KMS-11 (cell line): ENCODE measurements at regions not wholly inside any gene's neighbourhood (a gene's known extent, or its start where the extent isn't known, plus 50 kb on each side); places are given as distances from the start of the nearest gene placed in this dataset.

Experiments
- H2AFZ ChIP-seq: fragments of 200-600 bp; sonication (generic); 2 replicates; pipeline ENCODE4 v1.6.1; 2016; ENCODE audit warnings: antibody characterized with exemption, mixed run types, low read depth
- H3K27ac ChIP-seq: fragments of 200-600 bp; sonication (generic); 2 replicates; pipeline ENCODE4 v1.6.1; 2016; ENCODE audit warnings: mild to moderate bottlenecking, mixed run types
- H3K27me3 ChIP-seq: fragments of 200-600 bp; sonication (generic); 2 replicates; pipeline ENCODE4 v1.6.1; 2017; ENCODE audit warnings: mild to moderate bottlenecking, low read depth, mixed run types, moderate library complexity; ENCODE audit not compliant: insufficient read depth
- H3K36me3 ChIP-seq: fragments of 200-600 bp; sonication (generic); 2 replicates; pipeline ENCODE4 v1.6.1; 2017; ENCODE audit warnings: mild to moderate bottlenecking, mixed run types; ENCODE audit not compliant: insufficient read depth
- H3K4me1 ChIP-seq: fragments of 200-600 bp; sonication (generic); 2 replicates; pipeline ENCODE4 v1.6.1; 2016; ENCODE audit warnings: mild to moderate bottlenecking, low read depth, mixed run types; ENCODE audit not compliant: poor library complexity, severe bottlenecking
- H3K4me2 ChIP-seq: fragments of 200-600 bp; sonication (generic); 2 replicates; pipeline ENCODE4 v1.7.0; 2016; ENCODE audit warnings: mild to moderate bottlenecking, mixed run types
- H3K4me3 ChIP-seq: fragments of 200-600 bp; sonication (generic); IDR thresholded peaks from 2 replicates; pipeline ENCODE4 v1.6.1; 2017; ENCODE audit warnings: low read depth, low read length, mixed read lengths; ENCODE audit not compliant: insufficient read depth
- H3K79me2 ChIP-seq: fragments of 200-600 bp; sonication (generic); 2 replicates; pipeline ENCODE4 v1.6.1; 2016; ENCODE audit warnings: low read depth, mixed run types; ENCODE audit not compliant: insufficient read depth
- H3K9ac ChIP-seq: fragments of 200-600 bp; sonication (generic); 2 replicates; pipeline ENCODE4 v1.6.1; 2016; ENCODE audit warnings: mild to moderate bottlenecking, mixed run types
- H4K20me1 ChIP-seq: fragments of 200-600 bp; sonication (generic); 2 replicates; pipeline ENCODE4 v1.6.1; 2016; ENCODE audit warnings: mild to moderate bottlenecking, mixed run types; ENCODE audit not compliant: insufficient read depth
- CTCF ChIP-seq: fragments of 200-600 bp; sonication (generic); conservative IDR thresholded peaks from 2 replicates; pipeline ENCODE4 v1.6.1; 2017; ENCODE audit warnings: low read depth, mild to moderate bottlenecking, antibody characterized with exemption, low read length, moderate library complexity, mixed read lengths

GRCh38 chr14:94679937-94680861, 68.0 kb downstream of the SERPINA3 start:
- no peaks in the 10 kb centered on the region for H3K4me1 ChIP-seq
- H4K20me1 ChIP-seq, result no peaks in the 10 kb centered on the region
- H3K36me3 ChIP-seq, result no peaks in the 10 kb centered on the region
- H2AFZ ChIP-seq, result no peak overlapping the region
- no peak overlapping the region for H3K9ac ChIP-seq
- H3K4me2 ChIP-seq, result no peak overlapping the region
- H3K79me2 ChIP-seq, result no peaks in the 10 kb centered on the region
- no peak overlapping the region for H3K27ac ChIP-seq
- H3K4me3 ChIP-seq, result no peak overlapping the region
- TF ChIP-seq CTCF, result no peak
- H3K27me3 ChIP-seq, result no peaks in the 10 kb centered on the region

GRCh38 chr14:94679106-94679810, 67.1 kb downstream of the SERPINA3 start:
- Histone ChIP-seq H3K4me1 (no peaks in the 10 kb centered on the region), H3K27me3 (no peaks in the 10 kb centered on the region), H2AFZ (no peak overlapping the region), H3K79me2 (no peaks in the 10 kb centered on the region), H3K9ac (no peak overlapping the region), H3K27ac (no peak overlapping the region), H3K36me3 (no peaks in the 10 kb centered on the region), H3K4me2 (no peak overlapping the region), H4K20me1 (no peaks in the 10 kb centered on the region), H3K4me3 (no peak overlapping the region)
- TF ChIP-seq CTCF, result no peak

DNA sequence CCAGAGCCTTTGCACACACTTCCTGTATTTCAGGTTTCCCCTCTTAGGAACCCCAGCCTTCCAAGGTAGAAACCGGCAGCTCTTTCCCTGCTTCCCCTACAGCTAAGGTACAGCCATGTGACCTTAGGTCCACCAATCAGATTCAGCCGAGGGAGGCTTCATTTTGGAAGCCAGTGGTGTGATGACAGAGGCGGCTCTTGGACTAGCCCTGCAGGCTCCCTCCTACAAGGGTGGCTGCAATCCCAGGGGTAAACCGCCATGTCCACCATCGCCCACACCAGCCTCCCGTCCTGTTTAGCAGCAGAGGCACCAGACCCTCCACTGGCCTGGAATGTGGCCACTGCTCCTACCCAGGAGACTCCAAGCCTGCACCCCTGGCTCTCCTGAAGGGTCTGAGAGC, 65.6 kb downstream of the SERPINA3 start:
- H3K4me2 ChIP-seq, result no peak overlapping the region
- no peaks in the 10 kb centered on the region for H3K27me3 ChIP-seq
- H2AFZ ChIP-seq, result no peak overlapping the region
- H3K4me1 ChIP-seq, result no peaks in the 10 kb centered on the region
- no peak overlapping the region for H3K9ac ChIP-seq
- H4K20me1 ChIP-seq, result no peaks in the 10 kb centered on the region
- no peak overlapping the region for H3K4me3 ChIP-seq
- H3K36me3 ChIP-seq, result no peaks in the 10 kb centered on the region
- no peak for TF ChIP-seq CTCF
- H3K27ac ChIP-seq, result no peak overlapping the region
- no peaks in the 10 kb centered on the region for H3K79me2 ChIP-seq

- Histone ChIP-seq H4K20me1 (no peaks in the 10 kb centered on the region), H2AFZ (no peak overlapping the region), H3K79me2 (no peaks in the 10 kb centered on the region), H3K4me3 (no peak overlapping the region), H3K9ac (no peak overlapping the region), H3K36me3 (no peaks in the 10 kb centered on the region), H3K27me3 (no peaks in the 10 kb centered on the region), H3K4me1 (no peaks in the 10 kb centered on the region), H3K27ac (no peak overlapping the region), H3K4me2 (no peak overlapping the region)
- no peak for TF ChIP-seq CTCF
Measured at GRCh38 chr14:94677213-94677612, 65.0 kb downstream of the SERPINA3 start.
